Calu3 (cell line): ENCODE measurements at regions not wholly inside any gene's neighbourhood (a gene's known extent, or its start where the extent isn't known, plus 50 kb on each side); places are given as distances from the start of the nearest gene placed in this dataset.
A peak's percentile ranks its signal among the peaks of the same experiment; 100 is the strongest.

Source experiments
- BruUV-seq: library from RNA; stranded (reverse); fragments of 400-500 nt; replicated peaks from 2 replicates; lab custom pipeline; 2021; lab: Mats Ljungman, UMichigan
- CTCF ChIA-PET: fragments of 300-600 bp; sonication (Branson Sonifier 250); formaldehyde crosslinking; loops from one replicate; lab custom pipeline; 2022; ENCODE audit warnings: antibody characterized with exemption; lab: Charles Lee
- DNase-seq: peaks from one replicate; pipeline ENCODE4 v3.0.0; 2022
- H3K27ac Mint-ChIP-seq: one replicate; pipeline ENCODE4 v1.8.0; 2022; ENCODE audit warnings: mixed read lengths; ENCODE audit not compliant: unreplicated experiment
- H3K27me3 Mint-ChIP-seq: one replicate; pipeline ENCODE4 v1.8.0; 2022; ENCODE audit warnings: mixed read lengths; ENCODE audit not compliant: unreplicated experiment
- H3K36me3 Mint-ChIP-seq: one replicate; pipeline ENCODE4 v1.8.0; 2022; ENCODE audit warnings: mild to moderate bottlenecking, moderate library complexity, mixed read lengths; ENCODE audit not compliant: insufficient read depth, unreplicated experiment
- H3K4me1 Mint-ChIP-seq: one replicate; pipeline ENCODE4 v1.8.0; 2022; ENCODE audit warnings: mild to moderate bottlenecking, low read depth, mixed read lengths; ENCODE audit not compliant: unreplicated experiment
- H3K4me3 Mint-ChIP-seq: one replicate; pipeline ENCODE4 v1.8.0; 2022; ENCODE audit warnings: mild to moderate bottlenecking, low read depth, moderate library complexity, mixed read lengths; ENCODE audit not compliant: unreplicated experiment
- H3K9me3 Mint-ChIP-seq: one replicate; pipeline ENCODE4 v1.8.0; 2022; ENCODE audit warnings: low read depth, mixed read lengths; ENCODE audit not compliant: unreplicated experiment
- CTCF ChIP-seq: fragments of 200-600 bp; IDR thresholded peaks from one replicate; pipeline ENCODE4 v1.8.0; 2022; ENCODE audit warnings: antibody characterized with exemption; ENCODE audit not compliant: unreplicated experiment
- intact Hi-C: fragments of 100-400 bp; cut with micrococcal nuclease; formaldehyde crosslinking; loops from one replicate; pipeline ENCODE4 v1.10.0; 2022; ENCODE audit not compliant: unreplicated experiment

GRCh38 chr11:92329646-92330045 is 105.0 kb downstream of the FAT3 start:
- Mint-ChIP-seq H3K4me3 (no peak overlapping the region), H3K27ac (no peak overlapping the region), H3K9me3 (no peaks in the 10 kb centered on the region), H3K4me1 (no peaks in the 10 kb centered on the region), H3K27me3 (no peaks in the 10 kb centered on the region), H3K36me3 (no peaks in the 10 kb centered on the region)
- DNase-seq: no peak
- intact Hi-C loops: no loop called here
- no peak for TF ChIP-seq CTCF
- CTCF ChIA-PET: no interaction called here
- BruUV-seq: no TSS peak

- CTCF ChIA-PET: no interaction called here
- H3K27me3 Mint-ChIP-seq: no peaks in the 10 kb centered on the region
- no peak overlapping the region for H3K27ac Mint-ChIP-seq
- H3K9me3 Mint-ChIP-seq: no peaks in the 10 kb centered on the region
- no peaks in the 10 kb centered on the region for H3K4me1 Mint-ChIP-seq
- no peak overlapping the region for H3K4me3 Mint-ChIP-seq
- H3K36me3 Mint-ChIP-seq: no peaks in the 10 kb centered on the region
- no peak for DNase-seq
- BruUV-seq: no TSS peak
- no peak for TF ChIP-seq CTCF
- intact Hi-C loops: no loop called here
These were observed 105.5 kb downstream of the FAT3 start for GRCh38 chr11:92330114-92330513.

- TF ChIP-seq CTCF: no peak
- no TSS peak for BruUV-seq
- H3K9me3 Mint-ChIP-seq: no peaks in the 10 kb centered on the region
- intact Hi-C loops: no loop called here
- H3K36me3 Mint-ChIP-seq: no peaks in the 10 kb centered on the region
- no peak overlapping the region for H3K4me3 Mint-ChIP-seq
- no peak for DNase-seq
- H3K4me1 Mint-ChIP-seq: no peaks in the 10 kb centered on the region
- no peaks in the 10 kb centered on the region for H3K27me3 Mint-ChIP-seq
- CTCF ChIA-PET: no interaction called here
- no peak overlapping the region for H3K27ac Mint-ChIP-seq
These were observed 108.4 kb downstream of the FAT3 start for GRCh38 chr11:92332986-92333385.

- no peak overlapping the region for H3K27ac Mint-ChIP-seq
- no TSS peak for BruUV-seq
- TF ChIP-seq CTCF: peak; percentile 23
- no peaks in the 10 kb centered on the region for H3K4me1 Mint-ChIP-seq
- CTCF ChIA-PET: interaction anchor here (0.7 kb wide), 1 partner anchor 112 kb away, joined by 3 read pairs; no protein-coding TSS in a partner anchor
- peak; percentile 17 for DNase-seq
- no peaks in the 10 kb centered on the region for H3K9me3 Mint-ChIP-seq
- intact Hi-C loops: no loop called here
- H3K4me3 Mint-ChIP-seq: no peak overlapping the region
- H3K36me3 Mint-ChIP-seq: no peaks in the 10 kb centered on the region
- no peaks in the 10 kb centered on the region for H3K27me3 Mint-ChIP-seq
These were observed 116.2 kb downstream of the FAT3 start for GRCh38 chr11:92340839-92341238.
